GM12872 (cell line): ENCODE measurements at regions not wholly inside any gene's neighbourhood (a gene's known extent, or its start where the extent isn't known, plus 50 kb on each side); places are given as distances from the start of the nearest gene placed in this dataset.

Experiments
- TF ChIP-seq, protein P1 (sequence below): IDR thresholded peaks from 3 replicates; pipeline ENCODE4 v1.5.1; 2011; ENCODE audit warnings: low read depth, mild to moderate bottlenecking, low read length, moderate library complexity; ENCODE audit not compliant: insufficient read depth

DNA sequence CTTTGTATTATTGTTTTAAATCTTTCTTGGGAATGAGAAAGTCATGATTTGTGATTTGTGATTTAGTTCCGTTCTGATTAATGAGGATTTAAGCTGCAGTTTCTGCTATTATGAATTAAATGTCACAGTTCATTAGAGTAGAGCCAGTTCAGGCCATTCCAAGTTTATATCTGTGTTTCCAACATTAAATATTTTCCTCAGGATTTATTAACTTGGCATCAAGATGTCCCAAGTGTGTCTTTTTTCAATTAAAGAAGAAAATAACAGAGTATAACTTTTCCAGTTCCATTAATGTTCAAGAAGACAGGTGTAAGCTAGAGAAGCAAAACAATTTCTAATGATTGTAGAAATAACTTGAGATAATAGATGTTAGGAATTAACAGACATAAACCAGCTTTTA, 1183.2 kb upstream of the CELF2 start:
- TF ChIP-seq, protein P1, sequence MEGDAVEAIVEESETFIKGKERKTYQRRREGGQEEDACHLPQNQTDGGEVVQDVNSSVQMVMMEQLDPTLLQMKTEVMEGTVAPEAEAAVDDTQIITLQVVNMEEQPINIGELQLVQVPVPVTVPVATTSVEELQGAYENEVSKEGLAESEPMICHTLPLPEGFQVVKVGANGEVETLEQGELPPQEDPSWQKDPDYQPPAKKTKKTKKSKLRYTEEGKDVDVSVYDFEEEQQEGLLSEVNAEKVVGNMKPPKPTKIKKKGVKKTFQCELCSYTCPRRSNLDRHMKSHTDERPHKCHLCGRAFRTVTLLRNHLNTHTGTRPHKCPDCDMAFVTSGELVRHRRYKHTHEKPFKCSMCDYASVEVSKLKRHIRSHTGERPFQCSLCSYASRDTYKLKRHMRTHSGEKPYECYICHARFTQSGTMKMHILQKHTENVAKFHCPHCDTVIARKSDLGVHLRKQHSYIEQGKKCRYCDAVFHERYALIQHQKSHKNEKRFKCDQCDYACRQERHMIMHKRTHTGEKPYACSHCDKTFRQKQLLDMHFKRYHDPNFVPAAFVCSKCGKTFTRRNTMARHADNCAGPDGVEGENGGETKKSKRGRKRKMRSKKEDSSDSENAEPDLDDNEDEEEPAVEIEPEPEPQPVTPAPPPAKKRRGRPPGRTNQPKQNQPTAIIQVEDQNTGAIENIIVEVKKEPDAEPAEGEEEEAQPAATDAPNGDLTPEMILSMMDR: no peak

DNA sequence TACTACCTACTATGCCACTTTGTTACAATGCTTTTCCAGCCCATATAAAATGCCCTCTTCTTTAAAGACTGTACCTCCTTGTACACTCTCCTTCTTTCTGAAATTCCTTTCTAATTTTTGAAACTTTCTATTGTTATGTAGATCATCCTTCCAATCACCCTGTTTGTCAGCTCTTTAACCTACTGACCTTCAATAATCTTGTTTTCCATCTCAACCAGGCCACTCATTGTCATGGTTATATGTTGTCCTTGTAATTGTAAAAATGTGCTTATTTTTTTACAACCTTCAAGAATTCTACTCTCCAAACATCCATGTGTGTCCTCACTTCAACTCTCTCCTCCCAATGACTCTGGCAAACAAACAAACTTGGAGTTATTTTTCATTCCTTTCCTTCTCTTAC, 1172.6 kb upstream of the CELF2 start:
- TF ChIP-seq, protein P1: no peak

DNA sequence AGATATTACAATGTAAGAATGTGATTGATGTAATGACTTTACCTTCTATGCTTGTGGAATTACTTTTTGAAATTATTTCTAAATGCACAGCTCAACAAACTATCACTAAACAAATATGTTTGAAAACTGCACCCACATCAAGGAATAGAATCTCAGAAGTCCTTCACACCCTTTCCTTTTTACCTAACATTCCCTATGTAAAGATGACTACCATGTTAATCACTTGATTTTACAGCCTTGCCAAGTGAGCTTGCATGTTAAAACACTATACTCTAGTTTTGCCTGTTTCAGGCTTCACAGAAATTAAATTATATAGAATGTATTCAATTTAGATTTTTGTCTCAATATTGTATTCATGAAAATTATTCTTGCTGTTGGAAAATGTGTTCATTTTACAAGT, 1169.4 kb upstream of the CELF2 start:
- TF ChIP-seq, protein P1: no peak

DNA sequence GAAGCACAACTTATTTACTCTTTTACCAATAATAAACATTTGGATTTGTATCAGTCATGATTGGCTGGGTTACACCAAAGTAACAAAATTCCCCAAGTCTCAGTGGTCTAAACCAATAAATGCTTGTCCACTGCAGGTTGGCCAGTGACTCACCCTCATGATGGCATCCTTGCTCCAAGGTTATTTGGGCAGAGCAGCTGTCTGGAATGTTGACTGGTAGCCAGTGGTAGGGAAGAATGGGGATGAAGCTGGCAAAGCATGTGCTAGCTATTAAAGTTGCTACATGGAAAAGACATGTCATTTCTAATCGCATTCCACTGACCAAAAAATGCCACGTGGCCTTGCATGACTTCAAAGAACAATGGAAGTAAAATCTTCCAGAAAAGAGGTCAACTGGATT, 1168.7 kb upstream of the CELF2 start:
- TF ChIP-seq, protein P1: no peak

DNA sequence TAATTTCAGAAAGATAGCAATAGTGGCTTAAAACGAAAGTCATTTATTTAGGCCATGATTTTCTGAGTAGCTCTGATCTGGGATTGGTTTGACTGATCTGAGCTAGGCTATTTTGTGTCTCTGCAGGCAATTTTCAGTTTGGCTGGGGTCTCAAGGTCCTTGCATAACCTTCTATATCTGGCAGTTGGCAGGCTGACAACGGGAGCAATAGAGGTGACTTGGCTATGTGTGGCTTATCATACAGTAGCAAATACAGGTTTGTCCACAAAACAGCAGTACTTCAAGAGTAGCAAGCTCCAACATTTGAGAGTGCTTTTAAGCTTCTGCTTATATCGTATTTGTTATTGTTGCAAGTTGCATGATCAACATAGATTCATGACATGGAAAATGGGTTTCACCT, 1167.3 kb upstream of the CELF2 start:
- TF ChIP-seq, protein P1: no peak

DNA sequence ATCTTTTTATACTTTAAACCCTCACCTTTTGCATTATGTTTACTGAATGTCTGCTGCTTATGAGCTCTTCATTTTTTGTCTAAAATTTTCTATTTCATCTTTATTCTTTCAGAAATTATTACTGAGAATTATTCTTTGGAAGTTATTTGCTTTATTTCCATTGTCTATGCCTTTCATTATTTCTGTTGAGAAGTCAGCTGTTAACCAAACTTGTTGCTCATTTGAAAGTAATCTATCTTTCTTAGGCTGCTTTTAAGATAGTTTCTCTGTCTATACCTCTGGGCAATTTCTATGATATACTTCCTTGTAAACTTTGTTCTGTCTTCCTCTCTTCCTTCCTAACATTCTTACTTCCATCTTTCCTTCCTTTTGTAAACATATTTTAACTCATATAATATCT, 1165.9 kb upstream of the CELF2 start:
- TF ChIP-seq, protein P1: no peak

DNA sequence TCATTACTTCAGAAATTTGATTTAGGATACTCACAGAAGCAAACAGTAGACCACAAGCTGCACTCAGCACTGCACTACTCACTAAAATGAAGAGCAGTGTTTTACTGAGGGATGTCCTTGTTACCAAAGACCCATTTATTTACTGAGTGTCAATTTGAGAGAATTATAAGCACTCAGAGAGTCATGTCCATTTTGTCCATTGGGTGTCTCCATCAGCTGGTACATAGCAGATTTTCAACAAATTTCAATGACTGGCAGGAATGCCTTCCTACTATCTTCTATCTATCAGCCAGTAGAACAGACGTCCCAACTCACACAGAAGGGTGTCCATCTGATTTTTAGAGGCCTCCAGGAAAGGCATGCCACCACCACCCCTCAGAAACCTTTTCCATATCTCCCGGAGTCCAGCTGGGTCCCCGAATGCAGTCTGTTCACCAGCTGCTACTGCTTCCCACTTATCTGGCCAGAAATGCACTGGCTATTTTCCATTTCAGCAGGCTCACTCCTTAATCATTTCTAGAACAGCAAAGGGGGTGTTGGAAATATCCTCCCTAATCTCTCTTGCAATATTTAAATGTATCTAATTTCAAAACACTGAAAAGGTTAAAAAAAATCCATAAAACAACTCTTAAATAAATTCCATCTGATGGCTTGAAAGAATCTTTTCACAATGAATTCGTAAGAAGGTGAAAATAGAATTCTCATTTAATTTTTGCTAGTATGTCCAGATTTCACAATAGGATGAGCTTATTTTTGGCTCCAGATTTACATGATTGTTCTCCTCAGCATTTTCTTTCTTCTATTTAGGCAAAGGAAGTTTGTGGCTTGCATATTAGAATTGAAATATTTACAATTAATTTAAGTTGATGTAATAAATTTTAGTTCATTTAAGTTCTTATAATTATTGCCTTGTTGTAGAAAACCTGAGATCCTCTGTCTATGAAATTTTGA, 1164.0 kb upstream of the CELF2 start:
- TF ChIP-seq, protein P1: no peak
